Hypothalamus (tissue), 51 donors: ENCODE measurements at regions not wholly inside any gene's neighbourhood (a gene's known extent, or its start where the extent isn't known, plus 50 kb on each side); places are given as distances from the start of the nearest gene placed in this dataset.

ENCODE experiments used
- DNase-seq, 51 donors: peaks; one replicate each; lab custom pipeline; 2025; lab: John Stamatoyannopoulos, UW

GRCh38 chr6:10307028-10307427 lies 107.8 kb downstream of the TFAP2A start:
- DNase-seq: no peak

- DNase-seq: no peak
These were observed 109.0 kb downstream of the TFAP2A start for GRCh38 chr6:10305790-10306415.

GRCh38 chr6:10303608-10304506 lies 111.0 kb downstream of the TFAP2A start:
- DNase-seq: no peak

- no peak for DNase-seq
These were observed 112.2 kb downstream of the TFAP2A start for GRCh38 chr6:10302566-10303235.

GRCh38 chr6:10300071-10300470 lies 114.8 kb downstream of the TFAP2A start:
- DNase-seq: no peak

GRCh38 chr6:10297832-10298231 lies 117.0 kb downstream of the TFAP2A start:
- no peak for DNase-seq

GRCh38 chr6:10278746-10279145 lies 136.1 kb downstream of the TFAP2A start:
- DNase-seq: peak in 23 of 51 donors; percentile 1 to 72 (median 16)

- no peak for DNase-seq
These were observed 138.1 kb downstream of the TFAP2A start for GRCh38 chr6:10276660-10277287.

GRCh38 chr6:10276106-10276505 lies 138.8 kb downstream of the TFAP2A start:
- no peak for DNase-seq

GRCh38 chr6:10272591-10272990 lies 142.3 kb downstream of the TFAP2A start:
- no peak for DNase-seq

GRCh38 chr6:10271982-10272381 lies 142.9 kb downstream of the TFAP2A start:
- no peak for DNase-seq

GRCh38 chr6:10269814-10270472 lies 144.9 kb downstream of the TFAP2A start:
- DNase-seq: no peak

GRCh38 chr6:10268611-10269310 lies 146.1 kb downstream of the TFAP2A start:
- peak in 4 of 51 donors; percentile 1 to 44 (median 8) for DNase-seq

- DNase-seq: no peak
These were observed 146.8 kb downstream of the TFAP2A start for GRCh38 chr6:10268111-10268510.

GRCh38 chr6:10266462-10266861 lies 148.4 kb downstream of the TFAP2A start:
- DNase-seq: no peak

- DNase-seq: no peak
These were observed 148.8 kb downstream of the TFAP2A start for GRCh38 chr6:10266061-10266460.

GRCh38 chr6:10262505-10262904 lies 152.4 kb downstream of the TFAP2A start:
- no peak for DNase-seq

- DNase-seq: no peak
These were observed 155.2 kb downstream of the TFAP2A start for GRCh38 chr6:10259671-10260070.

- no peak for DNase-seq
These were observed 156.5 kb downstream of the TFAP2A start for GRCh38 chr6:10258341-10258740.
